ENCODE measurements at regions not wholly inside any gene's neighbourhood (a gene's known extent, or its start where the extent isn't known, plus 50 kb on each side); places are given as distances from the start of the nearest gene placed in this dataset.
"Not testable (repeated sequence)": the region's sequence is repeated elsewhere in the genome, so short reads cannot be mapped to it uniquely, and the experiment has no call there.

DNA sequence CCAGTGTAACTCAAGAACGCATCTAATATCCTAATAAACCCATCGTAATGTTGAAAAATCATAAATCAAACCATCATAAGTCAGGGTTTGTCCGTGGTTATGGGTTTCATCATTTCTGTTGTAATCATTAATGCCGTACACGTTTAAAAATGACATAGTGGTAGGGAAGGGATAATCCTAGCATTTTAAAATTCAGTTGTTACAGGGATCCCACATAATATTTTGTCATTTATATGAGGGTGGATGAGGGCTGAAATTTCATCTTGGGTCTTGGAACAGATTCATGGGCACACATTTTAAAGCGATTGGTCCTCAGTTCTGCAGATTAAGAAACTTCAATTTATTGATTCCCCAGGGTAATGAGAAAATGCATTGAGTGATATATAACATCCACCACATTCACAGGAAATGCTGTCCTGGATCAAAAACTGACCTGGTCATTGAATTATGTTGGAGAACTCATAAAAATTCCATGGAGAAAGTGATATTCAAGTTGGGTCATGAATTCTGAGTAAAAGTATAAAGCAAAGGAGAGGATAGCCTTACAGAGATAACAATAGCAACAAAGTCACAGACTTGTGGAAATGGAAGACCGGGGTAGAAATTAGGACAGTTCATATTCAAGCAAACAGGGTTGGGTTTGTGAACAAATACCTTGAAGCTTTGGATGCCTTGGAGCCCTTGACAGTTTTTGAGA lies 1527.3 kb upstream of the TPTE start:
- DNase-seq (ENCODE audit: low read depth, low spot score): no peak
- TF ChIP-seq, protein P1, sequence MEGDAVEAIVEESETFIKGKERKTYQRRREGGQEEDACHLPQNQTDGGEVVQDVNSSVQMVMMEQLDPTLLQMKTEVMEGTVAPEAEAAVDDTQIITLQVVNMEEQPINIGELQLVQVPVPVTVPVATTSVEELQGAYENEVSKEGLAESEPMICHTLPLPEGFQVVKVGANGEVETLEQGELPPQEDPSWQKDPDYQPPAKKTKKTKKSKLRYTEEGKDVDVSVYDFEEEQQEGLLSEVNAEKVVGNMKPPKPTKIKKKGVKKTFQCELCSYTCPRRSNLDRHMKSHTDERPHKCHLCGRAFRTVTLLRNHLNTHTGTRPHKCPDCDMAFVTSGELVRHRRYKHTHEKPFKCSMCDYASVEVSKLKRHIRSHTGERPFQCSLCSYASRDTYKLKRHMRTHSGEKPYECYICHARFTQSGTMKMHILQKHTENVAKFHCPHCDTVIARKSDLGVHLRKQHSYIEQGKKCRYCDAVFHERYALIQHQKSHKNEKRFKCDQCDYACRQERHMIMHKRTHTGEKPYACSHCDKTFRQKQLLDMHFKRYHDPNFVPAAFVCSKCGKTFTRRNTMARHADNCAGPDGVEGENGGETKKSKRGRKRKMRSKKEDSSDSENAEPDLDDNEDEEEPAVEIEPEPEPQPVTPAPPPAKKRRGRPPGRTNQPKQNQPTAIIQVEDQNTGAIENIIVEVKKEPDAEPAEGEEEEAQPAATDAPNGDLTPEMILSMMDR (IDR thresholded peaks at IDR 0.05; ENCODE audit: low read depth, low read length): no peak
- ChIA-PET CTCF (no interaction called here), POLR2A (no interaction called here)
- Histone ChIP-seq H3K4me3 (ENCODE audit: low read depth, low read length) (no peak overlapping the region), H3K27ac (ENCODE audit: low read depth, low read length) (no peak overlapping the region), H3K9me3 (ENCODE audit: control insufficient read depth, insufficient read depth, low read length) (peaks cover 45% of the 10 kb centered on the region), H3K27me3 (ENCODE audit: control insufficient read depth, insufficient read depth, low read length) (no peaks in the 10 kb centered on the region)

GRCh38 chr21:8994640-8995511 lies 1526.5 kb upstream of the TPTE start:
- no peak overlapping the region for H3K4me3 ChIP-seq (ENCODE audit: low read depth, low read length)
- POLR2A ChIA-PET: no interaction called here
- CTCF ChIA-PET: no interaction called here
- DNase-seq (ENCODE audit: low read depth, low spot score): no peak
- TF ChIP-seq, protein P1 (IDR thresholded peaks at IDR 0.05; ENCODE audit: low read depth, low read length): no peak
- H3K27ac ChIP-seq (ENCODE audit: low read depth, low read length): no peak overlapping the region
- peaks cover 40% of the 10 kb centered on the region for H3K9me3 ChIP-seq (ENCODE audit: control insufficient read depth, insufficient read depth, low read length)
- no peaks in the 10 kb centered on the region for H3K27me3 ChIP-seq (ENCODE audit: control insufficient read depth, insufficient read depth, low read length)

DNA sequence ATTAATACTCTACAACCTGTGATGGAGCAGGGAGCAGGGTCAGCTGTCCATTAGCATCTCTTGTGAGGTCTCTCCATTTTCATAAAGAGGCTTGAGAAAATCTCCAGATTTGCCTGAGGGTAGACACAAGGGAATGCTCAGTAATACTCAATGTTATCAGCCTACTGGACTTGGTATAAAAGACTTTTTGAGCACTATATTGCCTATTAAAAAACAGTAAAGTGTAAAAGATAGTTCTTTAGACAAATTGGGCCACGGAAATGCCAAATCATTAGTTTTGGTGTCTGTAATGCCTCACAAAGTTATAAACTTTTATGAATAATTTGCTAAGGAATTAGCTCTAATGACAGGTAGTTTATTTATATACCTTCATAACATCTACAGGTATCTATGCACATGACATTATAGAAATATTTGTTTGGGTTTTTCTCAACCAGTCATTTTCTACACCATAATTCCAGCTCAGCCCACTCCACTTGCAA lies 1524.9 kb upstream of the TPTE start:
- CTCF ChIA-PET: not testable (repeated sequence)

GRCh38 chr21:8997011-8997440 lies 1524.4 kb upstream of the TPTE start:
- CTCF ChIA-PET: no interaction called here
- H3K4me3 ChIP-seq (ENCODE audit: low read depth, low read length): no peak overlapping the region
- no peak for DNase-seq (ENCODE audit: low read depth, low spot score)
- no peaks in the 10 kb centered on the region for H3K27me3 ChIP-seq (ENCODE audit: control insufficient read depth, insufficient read depth, low read length)
- POLR2A ChIA-PET: no interaction called here
- H3K9me3 ChIP-seq (ENCODE audit: control insufficient read depth, insufficient read depth, low read length): peaks cover 18% of the 10 kb centered on the region
- H3K27ac ChIP-seq (ENCODE audit: low read depth, low read length): no peak overlapping the region
- TF ChIP-seq, protein P1 (IDR thresholded peaks at IDR 0.05; ENCODE audit: low read depth, low read length): no peak

More for the DNA sequence above, 1524.9 kb upstream of the TPTE start:
- H3K9me3 ChIP-seq (ENCODE audit: control insufficient read depth, insufficient read depth, low read length): peaks cover 23% of the 10 kb centered on the region
- POLR2A ChIA-PET; DNase-seq (ENCODE audit: low read depth, low spot score); H3K27ac ChIP-seq (ENCODE audit: low read depth, low read length); H3K4me3 ChIP-seq (ENCODE audit: low read depth, low read length); H3K27me3 ChIP-seq (ENCODE audit: control insufficient read depth, insufficient read depth, low read length): not testable (repeated sequence)

DNA sequence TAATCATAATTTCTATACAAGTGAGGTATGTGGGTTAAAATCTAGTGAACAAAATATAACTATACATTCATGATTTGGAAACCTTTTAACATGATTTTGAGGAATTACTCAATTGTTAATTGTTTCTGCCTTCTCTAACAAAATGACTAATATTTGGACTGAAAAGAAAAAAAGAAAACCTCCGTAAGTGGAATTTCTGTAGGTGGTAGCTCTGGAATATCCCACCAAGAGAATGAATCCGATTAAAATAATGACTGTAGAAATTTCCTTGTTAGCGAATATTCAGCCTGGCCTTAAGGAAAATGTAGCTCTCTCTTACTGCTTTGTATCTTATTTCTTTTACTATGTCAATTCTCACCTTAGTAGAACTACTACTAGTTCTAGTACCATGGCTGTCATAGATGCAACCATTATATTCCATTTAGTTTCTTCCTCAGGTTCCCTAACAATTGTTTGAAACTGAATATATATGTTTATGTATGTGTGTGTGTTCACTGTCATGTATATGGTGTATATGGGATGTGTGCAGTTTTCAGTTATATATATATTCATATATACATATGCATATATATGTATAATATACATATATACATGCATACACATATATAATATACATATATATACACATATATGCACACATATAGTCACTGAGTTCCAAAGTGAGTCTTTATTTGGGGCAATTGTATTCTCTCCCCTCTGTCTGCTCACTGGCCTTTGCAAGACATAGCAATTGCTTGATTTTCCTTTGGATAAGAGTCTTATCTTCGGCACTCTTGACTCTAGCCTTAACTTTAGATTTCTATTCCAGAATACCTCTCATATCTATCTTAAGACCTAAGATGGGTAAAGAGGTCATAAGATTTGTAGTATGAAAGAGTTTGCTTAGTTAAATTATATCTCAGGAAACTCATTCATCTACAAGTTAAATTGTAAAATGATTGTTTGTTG lies 1523.7 kb upstream of the TPTE start:
- H3K4me3 ChIP-seq (ENCODE audit: low read depth, low read length); POLR2A ChIA-PET; CTCF ChIA-PET; DNase-seq (ENCODE audit: low read depth, low spot score); H3K27ac ChIP-seq (ENCODE audit: low read depth, low read length); H3K27me3 ChIP-seq (ENCODE audit: control insufficient read depth, insufficient read depth, low read length): not testable (repeated sequence)
- peaks cover 12% of the 10 kb centered on the region for H3K9me3 ChIP-seq (ENCODE audit: control insufficient read depth, insufficient read depth, low read length)

DNA sequence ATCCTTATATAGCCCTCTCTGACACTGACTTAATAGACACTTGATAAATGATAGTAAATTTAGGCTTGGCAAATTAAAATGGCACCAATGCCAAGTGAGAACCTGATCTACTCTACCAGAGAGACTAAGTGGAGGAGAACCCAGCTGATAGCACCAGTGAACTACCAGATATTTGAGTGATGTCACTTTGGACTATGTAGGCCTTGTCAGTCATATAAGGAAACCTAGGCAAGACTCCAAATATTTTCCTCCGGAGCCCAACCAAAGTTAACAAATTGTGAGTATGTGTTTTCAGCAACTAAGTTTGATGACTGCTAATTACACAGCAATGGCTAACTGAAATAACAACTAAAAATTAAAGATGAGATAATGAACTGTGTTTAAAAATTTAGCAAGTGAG lies 1522.9 kb upstream of the TPTE start:
- POLR2A ChIA-PET; DNase-seq (ENCODE audit: low read depth, low spot score); H3K27ac ChIP-seq (ENCODE audit: low read depth, low read length); H3K27me3 ChIP-seq (ENCODE audit: control insufficient read depth, insufficient read depth, low read length); CTCF ChIA-PET; H3K4me3 ChIP-seq (ENCODE audit: low read depth, low read length): not testable (repeated sequence)
- peaks cover 12% of the 10 kb centered on the region for H3K9me3 ChIP-seq (ENCODE audit: control insufficient read depth, insufficient read depth, low read length)
